ENCODE measurements at regions not wholly inside any gene's neighbourhood (a gene's known extent, or its start where the extent isn't known, plus 50 kb on each side); places are given as distances from the start of the nearest gene placed in this dataset.

DNA sequence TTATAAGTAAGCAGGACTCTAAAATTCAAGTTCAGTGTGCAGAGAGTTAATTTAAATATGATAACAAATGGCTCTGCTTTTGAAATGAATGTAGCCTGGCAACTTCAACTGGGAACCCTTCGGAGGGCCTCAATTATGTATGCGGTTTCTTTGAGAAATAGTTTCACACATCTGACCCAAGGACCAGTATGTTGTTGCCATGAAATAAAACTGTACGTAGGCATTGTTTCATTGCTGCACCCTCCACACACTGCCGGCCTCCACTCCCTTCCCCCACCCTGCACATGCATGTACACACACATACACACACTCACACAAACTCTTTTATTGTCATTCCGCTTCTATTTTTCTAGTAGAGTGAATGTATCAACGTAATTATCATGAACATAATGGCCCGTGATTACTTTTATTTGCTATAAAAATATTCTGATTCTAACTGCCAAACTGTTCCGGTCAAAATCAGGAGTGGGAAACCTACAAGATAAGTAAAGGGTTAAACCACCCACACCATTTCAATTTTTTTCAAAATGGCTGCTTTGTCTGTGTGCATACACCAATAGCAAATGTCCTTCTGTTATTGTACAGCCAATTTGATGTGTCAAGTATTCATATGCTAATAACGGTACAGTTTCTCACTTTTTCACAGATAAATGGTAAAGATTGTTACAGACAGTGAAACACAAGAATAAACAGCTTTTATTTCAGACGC lies 215.5 kb upstream of the TMEM161B start:
- peak in 1 of 2 experiments; percentile 12 for DNase-seq

DNA sequence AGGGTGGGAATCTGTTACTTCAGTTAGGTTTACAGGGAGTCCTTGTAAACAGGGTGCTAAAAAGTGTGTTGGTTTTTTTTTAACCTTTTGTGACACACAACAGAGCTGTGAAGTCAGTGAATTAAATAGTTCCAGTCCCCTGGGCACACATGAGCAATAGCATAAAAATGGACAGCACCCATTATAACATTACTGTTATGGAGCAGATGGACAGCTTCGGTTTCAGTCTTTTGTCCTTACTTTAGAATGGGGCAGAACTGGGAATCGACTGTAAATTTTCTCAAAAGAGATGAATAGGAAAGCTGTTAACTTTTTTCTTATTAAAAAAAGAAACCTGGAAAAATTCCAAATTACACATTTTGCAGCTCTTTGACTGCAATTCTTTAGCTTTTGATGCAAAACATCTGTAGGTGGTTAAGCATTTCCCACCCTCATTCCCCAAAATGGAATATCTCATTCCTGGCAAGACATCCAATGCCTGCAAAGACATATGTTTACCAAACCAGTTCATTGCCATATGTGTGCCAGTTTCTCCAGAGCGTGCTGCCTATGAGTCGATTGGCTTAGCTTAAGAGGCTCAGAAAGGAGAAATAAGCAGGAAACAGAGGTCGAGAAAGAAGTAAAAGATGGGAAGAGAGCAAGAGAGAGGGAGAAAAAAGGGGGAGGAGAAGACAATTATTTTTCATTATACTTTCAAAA lies 212.3 kb upstream of the TMEM161B start:
- DNase-seq, result peak; percentile 43 to 54

DNA sequence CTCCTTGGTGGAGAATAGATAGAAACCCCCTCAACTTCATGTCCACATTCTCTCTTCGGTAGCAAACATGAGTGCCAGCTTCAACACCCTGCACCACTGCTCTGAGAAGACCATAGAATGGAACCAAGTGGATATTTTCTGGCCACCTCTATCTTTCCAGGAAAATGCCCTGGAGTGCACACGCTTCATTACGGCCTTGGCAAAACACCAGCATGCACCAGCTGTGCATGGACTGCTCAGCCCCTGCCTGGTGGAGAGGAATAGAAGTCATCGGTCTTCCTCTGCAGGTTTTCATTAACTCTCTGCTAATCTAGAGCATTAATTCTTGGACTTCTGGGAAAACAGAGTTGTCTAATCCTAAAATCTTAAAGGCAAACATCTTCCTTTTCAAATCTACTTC lies 211.6 kb upstream of the TMEM161B start:
- DNase-seq, result peak in 1 of 2 experiments; percentile 11

DNA sequence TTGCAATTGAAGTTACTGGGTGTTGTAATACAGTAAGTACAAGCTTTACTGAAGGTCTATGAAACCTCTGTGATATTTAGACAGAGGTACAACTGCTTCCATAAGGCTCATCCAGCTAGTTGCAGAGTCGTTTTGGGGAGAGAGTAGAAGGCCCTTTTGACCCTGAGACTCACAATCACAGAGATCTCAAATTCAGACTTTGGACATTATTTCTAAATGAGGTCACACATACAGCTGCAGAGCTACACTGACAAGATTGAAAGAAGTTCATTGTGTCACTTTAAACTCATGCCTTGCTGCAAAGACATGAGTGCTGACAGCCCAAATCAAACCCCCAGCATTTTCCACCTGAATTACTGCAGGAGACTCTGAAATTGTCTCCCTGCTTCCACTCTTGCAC lies 205.9 kb upstream of the TMEM161B start:
- DNase-seq, result no peak

DNA sequence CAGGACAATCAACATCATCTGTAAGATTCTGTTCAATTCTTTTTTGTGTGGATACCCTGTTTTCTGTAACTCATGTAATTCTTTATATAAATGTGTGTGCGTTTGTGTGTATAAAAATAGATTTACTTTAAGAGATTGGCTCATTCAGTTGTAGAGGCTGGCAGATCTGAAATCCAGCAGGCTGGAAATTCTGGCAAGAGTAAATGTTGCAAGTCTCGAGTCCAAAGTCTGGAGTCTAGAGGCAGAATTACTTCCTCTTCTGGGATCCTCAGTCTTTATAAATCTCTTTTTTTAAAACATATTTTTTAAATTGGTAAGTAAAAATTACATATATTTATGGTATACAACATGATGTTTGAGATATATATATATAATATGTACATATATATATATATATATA lies 202.1 kb upstream of the TMEM161B start:
- DNase-seq, result no peak

DNA sequence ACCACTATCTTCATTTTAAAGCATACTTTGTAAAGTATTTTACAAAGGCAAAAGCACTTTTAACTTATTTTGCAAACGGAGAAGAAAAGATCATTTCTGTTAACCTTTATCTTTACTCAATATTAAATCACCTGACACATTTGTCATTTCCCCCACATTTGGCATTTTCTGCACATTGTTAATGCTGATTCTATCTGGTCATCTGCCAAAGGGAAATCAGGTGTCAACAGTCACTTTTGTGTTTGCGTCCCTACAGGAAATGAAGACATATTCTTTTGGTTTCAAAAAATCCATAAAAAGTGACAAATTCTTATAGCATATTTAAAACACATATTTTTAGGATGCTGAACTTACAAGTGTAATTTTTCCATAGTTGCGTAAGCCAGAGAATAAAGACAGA lies 191.3 kb upstream of the TMEM161B start:
- no peak for DNase-seq

DNA sequence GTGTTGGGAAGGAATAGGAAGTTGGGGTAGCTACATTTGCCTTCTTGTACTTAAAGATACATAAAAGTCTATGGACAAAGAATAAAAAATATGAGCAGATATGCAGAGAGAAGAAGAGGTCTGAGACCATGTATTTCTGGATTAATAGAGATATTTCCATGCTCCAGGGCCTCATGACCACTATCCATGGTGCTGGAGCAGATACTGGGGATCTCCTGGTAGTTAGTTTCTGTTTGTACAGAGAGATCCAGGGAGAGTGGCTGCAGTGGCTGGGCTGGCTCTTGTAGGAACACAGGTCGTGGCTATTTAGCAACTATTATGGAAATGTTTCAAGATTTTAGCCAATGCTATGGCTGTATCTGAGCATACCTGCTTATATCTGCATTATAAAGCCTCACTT lies 184.2 kb upstream of the TMEM161B start:
- no peak for DNase-seq

DNA sequence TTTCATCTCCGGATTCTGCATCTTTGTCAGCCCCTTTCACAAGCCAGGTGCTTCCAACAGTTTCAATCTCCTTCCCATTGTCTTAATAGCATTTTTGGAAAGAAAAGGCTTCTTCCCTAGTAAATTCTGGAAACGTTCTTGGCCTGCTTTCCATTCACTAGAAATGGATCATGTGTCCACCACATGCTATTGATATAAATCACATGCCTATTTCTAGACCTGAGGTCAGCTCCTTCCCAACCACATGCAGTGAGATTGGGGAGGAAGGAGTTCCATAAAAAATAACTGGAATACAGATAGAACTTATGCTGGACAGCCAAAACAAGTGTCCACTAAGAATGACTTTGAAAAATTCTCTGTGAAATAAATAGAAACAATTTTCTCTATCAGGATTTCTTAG lies 181.6 kb upstream of the TMEM161B start:
- DNase-seq, result no peak

DNA sequence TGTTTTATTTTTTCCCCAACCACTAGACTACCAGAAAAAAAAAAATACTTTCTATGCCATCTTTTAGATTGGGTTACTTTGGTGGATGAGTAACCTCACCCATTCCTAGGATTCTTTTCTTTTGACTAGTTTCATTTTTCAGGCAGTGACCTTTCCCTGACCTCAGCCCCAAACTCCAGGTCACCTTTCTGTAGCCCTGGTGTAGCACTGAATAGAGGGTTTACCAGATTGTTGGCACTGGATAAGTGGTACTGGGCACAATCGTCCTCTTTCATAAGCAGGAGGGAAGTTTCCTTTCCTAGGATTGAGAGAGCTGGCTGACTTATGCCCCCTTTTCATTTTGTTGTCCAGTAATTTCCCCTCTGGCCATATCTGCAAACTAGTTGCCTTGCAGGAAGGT lies 169.4 kb upstream of the TMEM161B start:
- DNase-seq, result no peak

DNA sequence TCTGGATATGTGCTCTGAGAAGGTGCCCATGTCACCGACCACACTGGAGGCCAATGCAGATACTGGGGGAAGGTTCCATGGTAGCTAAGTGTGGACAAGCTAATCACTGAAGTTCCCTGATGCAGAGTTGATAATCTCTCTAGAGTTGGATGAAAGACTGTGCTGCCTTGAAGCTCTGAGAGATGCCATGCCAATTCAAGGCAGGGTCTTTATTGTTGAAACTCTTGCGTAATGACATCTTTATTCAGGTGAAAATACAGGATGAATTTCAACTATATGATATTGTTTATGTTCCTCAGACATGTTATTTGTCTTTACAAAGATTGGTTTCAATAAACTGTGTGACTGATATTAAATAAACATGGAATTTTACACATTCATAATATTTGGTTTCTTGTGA lies 167.6 kb upstream of the TMEM161B start:
- DNase-seq, result no peak

DNA sequence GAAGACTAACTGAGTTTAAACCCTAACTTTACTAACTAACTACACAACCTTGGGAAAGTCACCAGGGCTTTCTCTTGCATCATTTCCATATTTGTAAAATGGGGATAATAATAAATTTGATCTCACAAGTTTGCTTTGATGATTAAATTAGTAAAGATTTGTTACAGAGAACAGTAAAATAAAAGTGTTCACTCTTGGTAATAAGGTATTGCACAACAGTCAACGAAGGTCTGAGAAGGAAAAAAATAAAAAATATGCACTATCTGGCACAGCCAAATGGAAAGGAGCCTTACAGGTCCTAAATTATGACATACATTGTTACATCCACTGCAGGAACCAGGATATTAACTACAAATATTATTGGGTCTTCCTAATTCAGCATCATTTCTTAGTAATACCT lies 160.0 kb upstream of the TMEM161B start:
- DNase-seq, result no peak

DNA sequence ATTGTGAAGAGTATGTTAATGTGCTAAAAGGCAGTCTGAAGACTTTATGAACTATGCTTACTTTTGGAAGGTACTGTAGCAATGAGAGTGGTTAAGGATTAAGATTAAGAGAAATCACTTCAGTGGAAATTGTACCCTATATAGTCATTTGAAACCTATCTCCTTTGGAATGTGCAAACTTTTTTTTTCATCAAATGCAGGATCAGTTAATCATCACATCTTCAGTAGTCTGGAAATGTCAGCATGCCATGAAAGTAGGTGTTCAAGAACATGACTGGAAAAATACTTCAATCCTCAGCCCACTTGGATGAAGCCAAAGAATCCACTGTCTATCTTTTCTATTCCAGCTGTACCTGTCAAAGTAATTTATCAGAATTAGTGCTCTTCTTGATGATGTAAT lies 157.8 kb upstream of the TMEM161B start:
- no peak for DNase-seq

DNA sequence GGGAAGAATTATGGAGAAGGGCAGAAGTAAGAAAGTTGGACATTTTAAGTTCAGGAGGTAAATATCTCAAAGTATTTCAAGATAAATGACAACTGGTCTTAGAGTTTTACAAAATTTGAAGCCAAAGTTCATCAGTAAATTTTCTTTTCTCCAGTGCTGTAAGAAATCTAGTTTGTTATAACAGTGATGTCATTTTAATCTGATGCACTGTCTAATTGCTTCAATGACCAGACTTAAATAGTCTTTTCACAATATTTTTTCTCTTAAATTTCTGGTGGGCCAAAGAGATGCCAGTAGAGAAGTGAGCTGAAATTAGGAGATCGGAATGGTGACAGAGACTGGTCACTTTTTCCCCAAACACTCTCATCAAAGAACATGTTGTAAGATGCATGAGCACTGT lies 156.5 kb upstream of the TMEM161B start:
- DNase-seq, result no peak

DNA sequence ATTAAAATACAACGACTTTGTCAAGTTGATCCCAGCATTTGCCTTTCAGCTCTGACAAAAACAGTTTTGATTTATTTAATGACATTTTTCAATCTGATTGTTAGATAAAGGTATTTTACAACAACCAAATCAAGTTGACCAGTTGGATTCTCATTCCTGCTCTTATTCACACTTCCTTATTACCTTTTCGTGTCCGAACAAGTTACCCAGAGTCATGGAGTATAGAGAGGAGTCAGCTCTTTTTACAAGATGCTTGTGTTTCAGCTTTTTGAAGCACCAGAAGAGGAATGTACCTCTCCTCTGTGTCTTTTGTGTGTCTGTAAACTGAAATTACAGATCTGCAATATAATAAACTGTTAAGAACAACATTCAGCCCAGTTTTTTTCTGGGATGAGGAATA lies 151.3 kb upstream of the TMEM161B start:
- DNase-seq, result no peak

DNA sequence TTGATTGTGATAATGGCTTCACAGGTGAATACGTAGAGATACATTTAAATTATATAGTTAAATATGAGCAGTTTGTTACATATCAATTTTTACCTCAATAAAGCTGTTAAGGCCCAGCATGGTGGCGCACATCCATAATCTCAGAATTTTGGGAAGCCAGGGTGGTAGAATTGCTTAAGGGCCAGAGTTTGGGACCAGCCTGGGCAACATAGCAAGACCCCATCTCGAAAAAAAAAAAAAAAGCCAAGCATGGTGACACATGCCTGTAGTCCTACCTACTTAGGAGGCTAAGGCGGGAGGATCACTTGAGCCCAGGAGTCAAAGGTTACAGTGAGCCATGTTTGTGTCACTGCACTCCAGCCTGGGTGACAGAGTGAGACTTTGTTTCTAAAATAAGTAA lies 138.7 kb upstream of the TMEM161B start:
- DNase-seq, result no peak

DNA sequence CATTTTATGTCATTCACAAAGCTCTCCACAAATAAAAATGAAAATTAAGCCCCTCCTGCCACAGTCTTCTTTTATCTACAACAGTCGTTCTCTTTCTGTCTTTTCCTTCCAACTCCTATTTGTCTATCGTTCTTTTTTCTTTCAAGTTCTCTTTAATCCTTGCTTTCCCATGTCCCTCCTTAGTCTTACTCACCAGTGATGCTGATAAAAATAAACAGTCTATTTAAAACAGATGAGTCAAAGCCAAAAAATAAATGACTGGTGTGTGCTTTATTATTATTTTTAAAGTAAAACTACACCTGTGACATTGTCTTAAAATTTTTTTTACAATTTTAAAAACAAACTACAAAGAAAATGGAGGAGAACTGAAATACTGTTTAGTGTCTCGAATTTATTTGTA lies 137.1 kb upstream of the TMEM161B start:
- DNase-seq, result no peak

DNA sequence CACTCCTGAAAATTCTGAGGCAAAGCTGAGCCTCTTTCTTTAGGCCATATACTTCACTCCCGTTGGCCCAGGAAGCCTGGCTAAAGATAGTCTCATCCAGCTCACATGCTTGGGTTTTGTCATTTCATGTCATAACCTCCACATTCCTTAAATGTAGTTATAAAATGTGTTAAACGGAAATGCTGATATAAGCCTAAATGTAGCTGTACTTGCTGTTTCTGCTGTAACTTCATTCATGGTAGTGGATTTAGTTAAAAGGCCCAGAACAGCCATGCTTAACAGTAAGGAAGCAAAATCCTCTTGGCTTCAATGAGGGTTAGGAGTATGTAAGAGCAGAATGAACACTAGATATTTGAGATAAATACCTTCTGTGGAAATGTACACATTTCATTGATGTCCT lies 135.8 kb upstream of the TMEM161B start:
- peak in 1 of 2 experiments; percentile 47 for DNase-seq

DNA sequence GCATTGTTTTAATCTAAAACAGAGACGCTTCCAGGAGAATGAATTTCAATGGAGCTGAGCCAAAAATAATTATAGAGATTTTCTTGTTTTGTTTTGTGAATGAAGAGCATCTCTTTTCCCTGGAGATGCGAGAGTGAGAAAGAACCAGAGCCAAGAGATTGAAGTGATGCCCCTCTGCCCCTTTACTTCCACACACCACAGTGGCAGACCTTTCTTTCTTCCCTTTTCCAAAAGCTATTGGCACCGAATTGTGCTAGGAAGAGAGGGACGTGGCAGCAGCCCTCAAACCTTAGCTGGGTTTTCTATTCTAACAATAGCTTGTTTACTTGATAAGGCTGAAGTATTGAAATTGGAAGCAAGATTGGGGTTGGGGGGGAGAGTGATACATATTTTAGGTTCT lies 133.0 kb upstream of the TMEM161B start:
- no peak for DNase-seq

DNA sequence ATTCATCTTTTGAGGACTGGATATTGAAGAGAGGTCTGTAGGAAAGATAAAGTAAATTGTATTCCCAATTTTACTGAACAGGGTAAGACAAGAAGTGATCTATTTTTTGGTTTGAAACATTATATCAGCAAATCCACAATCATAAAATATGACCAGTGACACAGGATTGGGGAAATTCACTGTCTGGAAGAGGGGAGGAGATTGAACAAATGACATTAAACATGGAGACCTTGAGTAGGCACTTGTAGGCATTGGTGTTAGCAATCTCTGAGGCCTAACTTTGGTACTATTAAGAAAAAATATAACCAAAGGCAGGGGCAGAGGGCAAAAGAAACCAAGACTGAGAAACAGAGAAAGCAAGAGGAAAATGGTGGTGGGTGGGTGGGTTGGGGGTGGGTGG lies 132.6 kb upstream of the TMEM161B start:
- no peak for DNase-seq

DNA sequence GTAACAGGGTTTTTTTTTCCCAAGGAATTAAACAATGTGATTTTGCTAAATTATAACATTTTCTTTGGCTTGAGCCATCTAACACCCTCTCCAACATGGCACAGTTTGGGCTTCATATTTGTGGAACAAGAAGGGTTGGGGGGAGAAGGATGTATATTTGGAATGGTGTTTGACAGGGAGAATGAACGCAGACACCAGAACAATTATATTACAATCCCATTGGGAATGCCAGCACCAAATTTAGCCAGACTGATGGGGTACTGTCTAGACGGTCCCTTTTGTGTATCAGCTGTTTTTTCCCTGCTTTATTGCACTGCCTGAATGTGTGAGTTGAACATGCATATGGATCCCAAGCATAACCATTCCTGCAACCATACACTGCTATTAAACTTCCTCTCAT lies 130.9 kb upstream of the TMEM161B start:
- no peak for DNase-seq

DNA sequence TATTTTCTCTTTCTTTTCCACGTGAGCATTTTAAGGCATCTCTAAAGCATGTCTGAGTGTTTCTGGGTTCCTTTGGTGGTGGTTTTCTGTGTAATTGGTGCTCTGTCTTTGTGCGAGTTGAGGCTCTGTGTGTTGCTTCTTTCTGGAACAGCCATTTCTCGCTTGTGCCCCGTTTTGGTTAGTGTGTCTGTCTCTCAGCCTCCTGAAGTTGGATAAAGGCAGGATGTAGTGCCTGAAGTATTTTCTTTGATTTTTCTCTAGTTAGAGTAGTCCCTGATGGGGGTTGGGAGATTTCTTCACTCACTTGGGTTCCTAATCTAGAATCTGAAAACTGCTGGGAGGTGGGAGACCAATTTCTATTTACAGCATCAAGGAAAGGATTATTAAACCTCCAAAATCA lies 129.7 kb upstream of the TMEM161B start:
- no peak for DNase-seq

DNA sequence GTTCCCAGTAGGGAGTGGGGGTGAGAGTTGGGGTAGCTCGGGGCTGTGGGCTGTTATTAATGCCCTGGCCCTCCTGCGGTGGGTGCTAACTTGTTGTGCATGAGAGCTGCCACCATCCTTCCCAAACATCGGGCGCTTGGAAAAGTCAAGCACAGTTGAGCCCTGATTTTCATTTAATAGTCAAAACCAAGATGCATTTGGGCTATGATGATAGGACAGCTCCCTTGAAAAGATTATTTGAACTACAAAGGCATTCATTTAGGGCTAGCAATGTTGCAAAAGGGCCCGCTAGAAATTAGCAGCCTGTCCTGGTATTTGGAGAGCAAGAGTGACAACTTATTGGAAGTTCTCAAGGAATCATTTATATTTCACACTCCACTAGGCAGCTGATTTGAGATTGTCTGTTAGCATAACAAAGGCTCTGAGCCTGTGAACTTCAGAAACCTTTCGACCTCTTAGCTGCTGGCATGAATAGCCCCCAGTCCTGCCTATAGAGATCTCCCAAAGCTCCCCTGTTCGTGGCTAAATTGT lies 128.2 kb upstream of the TMEM161B start:
- DNase-seq, result no peak

DNA sequence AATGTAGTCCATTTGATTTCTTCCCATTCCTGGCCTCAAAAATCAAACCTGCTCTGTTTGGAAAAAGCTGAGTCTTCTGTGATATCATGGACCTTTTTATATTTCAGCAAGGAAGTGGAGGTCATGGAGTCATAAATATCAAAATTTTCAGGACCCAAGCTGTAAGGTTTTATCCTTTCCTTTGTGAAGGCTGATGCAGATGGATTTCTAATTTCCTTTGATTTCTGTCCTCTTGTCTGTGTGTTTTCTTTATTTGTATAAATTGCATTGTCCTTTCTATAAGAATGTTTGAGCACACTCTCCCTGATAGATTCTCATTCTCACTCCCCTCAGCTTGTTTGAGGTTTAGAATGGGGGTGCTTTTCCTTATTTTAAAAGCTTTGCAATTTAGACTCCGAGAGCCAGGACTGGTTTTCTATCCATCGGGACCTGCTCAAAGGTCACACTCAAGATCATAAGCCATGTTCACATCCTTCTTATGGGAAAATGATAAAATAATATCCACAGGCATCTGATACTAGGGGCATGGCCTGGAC lies 127.4 kb upstream of the TMEM161B start:
- DNase-seq, result no peak

DNA sequence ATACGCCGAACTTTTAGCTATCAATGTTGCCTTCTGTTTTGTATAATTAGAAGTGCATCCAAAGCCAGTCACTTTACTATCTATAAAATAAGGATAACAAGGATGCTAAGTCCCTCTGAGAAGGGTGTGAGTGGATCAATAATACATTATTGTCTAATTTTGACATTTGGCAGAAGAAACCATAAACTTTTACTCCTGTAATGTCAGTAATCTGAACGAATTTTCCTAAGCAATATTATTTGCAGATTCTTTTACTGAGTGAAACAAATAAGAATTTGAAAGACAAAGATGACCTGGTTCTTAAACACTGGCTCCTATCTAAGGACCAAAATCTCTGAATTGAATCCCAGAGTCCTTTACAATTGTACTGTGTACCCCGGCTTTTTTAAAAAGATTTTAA lies 126.6 kb upstream of the TMEM161B start:
- no peak for DNase-seq
